Loucy (cell line): ENCODE measurements at regions not wholly inside any gene's neighbourhood (a gene's known extent, or its start where the extent isn't known, plus 50 kb on each side); places are given as distances from the start of the nearest gene placed in this dataset.

Experiments
- CTCF ChIP-seq: fragments of 200-600 bp; sonication (generic); conservative IDR thresholded peaks from 2 replicates; pipeline ENCODE4 v1.5.1; 2014; ENCODE audit warnings: mild to moderate bottlenecking, antibody characterized with exemption, low read length
- EZH2phosphoT487 ChIP-seq: fragments of 200-600 bp; IDR thresholded peaks from 2 replicates; pipeline ENCODE4 v1.6.1; 2018; ENCODE audit warnings: antibody characterized with exemption, mild to moderate bottlenecking, moderate library complexity, borderline replicate concordance

- TF ChIP-seq CTCF (no peak), EZH2phosphoT487 (no peak)
Observed at GRCh38 chr18:41720226-41720625, 234.8 kb upstream of the PIK3C3 start.
